ENCODE measurements at regions not wholly inside any gene's neighbourhood (a gene's known extent, or its start where the extent isn't known, plus 50 kb on each side); places are given as distances from the start of the nearest gene placed in this dataset.
"Not testable (repeated sequence)": the region's sequence is repeated elsewhere in the genome, so short reads cannot be mapped to it uniquely, and the experiment has no call there.

DNA sequence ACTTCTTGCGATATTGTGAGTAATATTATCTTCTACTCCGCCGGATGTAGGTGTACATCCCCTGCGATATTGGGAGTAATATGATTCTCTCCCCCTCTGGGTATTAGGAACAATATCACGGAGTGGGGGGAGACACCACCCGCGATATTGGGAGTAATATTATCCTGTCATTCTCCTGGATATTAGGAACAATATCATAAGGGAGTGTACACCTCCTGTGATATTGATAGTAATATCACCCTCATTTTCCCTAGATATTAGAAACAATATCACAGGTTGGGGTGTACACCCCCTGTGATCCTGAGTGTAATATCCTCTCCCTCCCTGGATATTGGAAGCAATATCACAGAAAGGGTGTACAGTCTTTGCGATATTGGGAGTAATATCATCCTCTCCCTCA is 64.3 kb upstream of the CEACAM21 start:
- Histone ChIP-seq H3K36me3 (no peaks in the 10 kb centered on the region), H3K9me3 (no peaks in the 10 kb centered on the region), H3K4me3 (ENCODE audit: low read depth in 1 of 2, low read length in 1 of 2) (no peak overlapping the region), H3K4me1 (ENCODE audit: control insufficient read depth in 1 of 2, insufficient read depth in 1 of 2, low read depth in 1 of 2, low read length in 1 of 2) (peaks cover 4% of the 10 kb centered on the region in 2 experiments), H3K27ac (no peak overlapping the region), H3K27me3 (peaks cover 95% of the 10 kb centered on the region)
- TF ChIP-seq, protein P1, sequence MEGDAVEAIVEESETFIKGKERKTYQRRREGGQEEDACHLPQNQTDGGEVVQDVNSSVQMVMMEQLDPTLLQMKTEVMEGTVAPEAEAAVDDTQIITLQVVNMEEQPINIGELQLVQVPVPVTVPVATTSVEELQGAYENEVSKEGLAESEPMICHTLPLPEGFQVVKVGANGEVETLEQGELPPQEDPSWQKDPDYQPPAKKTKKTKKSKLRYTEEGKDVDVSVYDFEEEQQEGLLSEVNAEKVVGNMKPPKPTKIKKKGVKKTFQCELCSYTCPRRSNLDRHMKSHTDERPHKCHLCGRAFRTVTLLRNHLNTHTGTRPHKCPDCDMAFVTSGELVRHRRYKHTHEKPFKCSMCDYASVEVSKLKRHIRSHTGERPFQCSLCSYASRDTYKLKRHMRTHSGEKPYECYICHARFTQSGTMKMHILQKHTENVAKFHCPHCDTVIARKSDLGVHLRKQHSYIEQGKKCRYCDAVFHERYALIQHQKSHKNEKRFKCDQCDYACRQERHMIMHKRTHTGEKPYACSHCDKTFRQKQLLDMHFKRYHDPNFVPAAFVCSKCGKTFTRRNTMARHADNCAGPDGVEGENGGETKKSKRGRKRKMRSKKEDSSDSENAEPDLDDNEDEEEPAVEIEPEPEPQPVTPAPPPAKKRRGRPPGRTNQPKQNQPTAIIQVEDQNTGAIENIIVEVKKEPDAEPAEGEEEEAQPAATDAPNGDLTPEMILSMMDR (IDR thresholded peaks at IDR 0.05) = no peak

DNA sequence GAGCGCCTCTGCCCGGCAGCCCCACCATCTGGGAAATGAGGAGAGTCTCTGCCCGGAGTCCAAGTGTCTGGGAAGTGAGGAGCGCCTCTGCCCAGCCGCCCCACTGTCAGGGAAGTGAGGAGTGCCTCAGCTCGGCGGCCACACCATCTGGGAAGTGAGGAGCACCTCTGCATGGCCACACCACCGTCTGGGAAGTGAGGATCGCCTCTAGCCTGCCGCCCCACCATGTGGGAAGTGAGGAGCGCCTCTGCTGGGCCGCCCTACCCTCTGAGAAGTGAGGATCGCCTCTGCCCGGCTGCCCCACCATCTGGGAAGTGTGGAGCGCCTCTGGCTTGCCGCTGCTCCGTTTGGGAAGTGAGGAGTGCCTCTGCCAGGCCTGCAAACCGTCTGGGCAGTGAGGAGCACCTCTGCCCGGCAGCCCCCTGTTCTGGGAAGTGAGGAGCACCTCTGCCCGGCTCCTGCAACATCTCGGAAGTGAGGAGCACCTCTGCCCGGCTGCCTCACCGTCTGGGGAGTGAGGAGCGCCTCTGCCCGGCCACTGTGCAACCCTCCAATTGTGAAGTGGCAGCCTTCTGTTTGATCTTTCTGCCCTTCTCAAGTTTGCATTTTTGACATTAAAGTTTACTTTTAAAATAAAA is 60.8 kb upstream of the CEACAM21 start:
- Histone ChIP-seq H3K4me1 (ENCODE audit: control insufficient read depth in 1 of 2, insufficient read depth in 1 of 2, low read depth in 1 of 2, low read length in 1 of 2) (peaks cover 10 to 13% of the 10 kb centered on the region in 2 experiments), H3K4me3 (ENCODE audit: low read depth in 1 of 2, low read length in 1 of 2) (no peak overlapping the region), H3K27ac (no peak overlapping the region), H3K9me3 (no peaks in the 10 kb centered on the region), H3K27me3 (peaks cover 97% of the 10 kb centered on the region), H3K36me3 (no peaks in the 10 kb centered on the region)
- TF ChIP-seq, protein P1 (IDR thresholded peaks at IDR 0.05) = no peak

DNA sequence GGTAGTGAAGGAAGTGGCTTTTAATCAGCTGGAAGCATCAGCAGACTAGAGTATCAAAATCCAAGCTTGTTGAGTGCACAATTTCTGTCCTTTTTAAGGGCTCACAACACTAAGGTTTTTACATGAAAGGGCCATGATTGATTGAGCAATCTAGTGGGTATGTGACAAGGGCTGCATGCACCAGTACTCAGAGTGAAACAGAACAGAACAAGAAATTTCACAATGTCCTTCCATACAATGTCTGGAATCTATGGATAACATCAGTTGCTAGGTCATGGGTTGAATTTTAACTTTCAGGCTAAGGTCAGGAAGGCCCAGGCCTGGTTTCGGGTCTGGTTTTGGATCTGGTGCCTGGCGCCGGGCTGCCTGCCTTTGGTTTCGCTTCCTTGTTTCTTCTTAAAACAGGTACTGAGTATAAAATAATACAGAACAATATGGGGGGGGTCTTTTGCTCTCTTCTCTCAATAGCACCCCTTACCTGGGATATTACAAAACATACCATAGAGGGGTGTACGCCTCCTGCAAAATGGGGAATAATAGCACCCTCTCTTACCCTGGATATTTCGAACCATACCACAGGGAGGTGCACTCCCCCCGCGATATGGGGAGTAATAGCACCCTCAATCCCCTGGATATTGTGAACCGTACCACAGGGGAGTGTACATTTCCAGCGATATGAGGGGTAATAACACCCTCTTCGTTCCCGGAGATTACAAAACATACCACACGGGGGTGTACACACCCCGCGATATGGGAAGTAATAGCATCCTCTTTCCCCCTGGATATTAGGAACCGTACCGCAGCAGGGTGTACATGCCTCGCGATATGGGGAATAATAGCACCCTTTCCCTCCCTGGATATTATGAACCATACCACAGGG is 59.4 kb upstream of the CEACAM21 start:
- peaks cover 97% of the 10 kb centered on the region for H3K27me3 ChIP-seq
- H3K4me1 ChIP-seq (ENCODE audit: control insufficient read depth in 1 of 2, insufficient read depth in 1 of 2, low read depth in 1 of 2, low read length in 1 of 2) = peaks cover 15 to 19% of the 10 kb centered on the region in 2 experiments
- H3K9me3 ChIP-seq, H3K36me3 ChIP-seq, H3K27ac ChIP-seq: not testable (repeated sequence)
- H3K4me3 ChIP-seq (ENCODE audit: low read depth in 1 of 2, low read length in 1 of 2) = peak overlapping the region in 1 of 2 experiments; percentile 11
- TF ChIP-seq, protein P1 (IDR thresholded peaks at IDR 0.05) = peak; percentile 63

- Histone ChIP-seq H3K4me1 (ENCODE audit: control insufficient read depth in 1 of 2, insufficient read depth in 1 of 2, low read depth in 1 of 2, low read length in 1 of 2) (peaks cover 24 to 32% of the 10 kb centered on the region in 2 experiments), H3K27me3 (peaks cover 97% of the 10 kb centered on the region), H3K9me3 (no peaks in the 10 kb centered on the region), H3K36me3 (no peaks in the 10 kb centered on the region), H3K4me3 (ENCODE audit: low read depth in 1 of 2, low read length in 1 of 2) (no peak overlapping the region), H3K27ac (no peak overlapping the region)
- TF ChIP-seq, protein P1 (IDR thresholded peaks at IDR 0.05) = no peak
These were observed 57.8 kb upstream of the CEACAM21 start for GRCh38 chr19:41518141-41518540.

GRCh38 chr19:41521138-41521930 is 54.6 kb upstream of the CEACAM21 start:
- Histone ChIP-seq H3K4me3 (ENCODE audit: low read depth in 1 of 2, low read length in 1 of 2) (peak overlapping the region; percentile 31 to 55), H3K27ac (peak overlapping the region; percentile 40), H3K4me1 (ENCODE audit: control insufficient read depth in 1 of 2, insufficient read depth in 1 of 2, low read depth in 1 of 2, low read length in 1 of 2) (peaks cover 30 to 32% of the 10 kb centered on the region in 2 experiments), H3K27me3 (peaks cover 91% of the 10 kb centered on the region)
- H3K9me3 ChIP-seq, H3K36me3 ChIP-seq: not testable (repeated sequence)

Measured in neutrophil (primary cell).